B cell (primary cell): ENCODE measurements at regions not wholly inside any gene's neighbourhood (a gene's known extent, or its start where the extent isn't known, plus 50 kb on each side); places are given as distances from the start of the nearest gene placed in this dataset.
"Not testable (repeated sequence)": the region's sequence is repeated elsewhere in the genome, so short reads cannot be mapped to it uniquely, and the experiment has no call there.

Source experiments
- ATAC-seq: fragments of 200-7000 bp; cut with Tn5 transposase; one replicate; pipeline ENCODE4 v1.10.0; 2021; ENCODE audit warnings: low read depth, mild to moderate bottlenecking, moderate number of reproducible peaks, moderate library complexity
- CTCF ChIA-PET: fragments of 350-600 bp; sonication (Branson Sonifier 250); formaldehyde crosslinking; loops from one replicate; lab custom pipeline; 2021; ENCODE audit warnings: antibody characterized with exemption, inconsistent platforms; lab: Charles Lee
- POLR2A ChIA-PET: fragments of 350-600 bp; sonication (Branson Sonifier 250); formaldehyde crosslinking; loops from one replicate; lab custom pipeline; 2021; ENCODE audit warnings: antibody characterized with exemption; lab: Charles Lee
- DNase-seq: peaks from one replicate; pipeline ENCODE4 v3.0.0; 2013
- H2AFZ ChIP-seq: 2 replicates; pipeline ENCODE4 v1.6.1; 2012; ENCODE audit warnings: mild to moderate bottlenecking, low read depth, low read length; ENCODE audit not compliant: insufficient read depth, poor library complexity, severe bottlenecking
- H3K27ac ChIP-seq, 2 donors: 1 replicate in 1 of 2; 2 replicates in 1 of 2; pipeline ENCODE4 v1.5.1; 2012 to 2013; ENCODE audit warnings: low read length in 2 of 2, mild to moderate bottlenecking in 2 of 2, moderate library complexity in 1 of 2
- H3K27me3 ChIP-seq, 4 experiments: fragments of 200-600 bp in 1 of 4; sonication (generic) in 1 of 4; replicated peaks in 1 of 4; 1 replicate in 2 of 4; 2 replicates in 2 of 4; pipeline versions ENCODE4 v1.6.1 to v1.7.0; 2013 to 2016; ENCODE audit warnings: low read length in 3 of 4, mild to moderate bottlenecking in 2 of 4, mixed read lengths in 1 of 4, moderate library complexity in 1 of 4; ENCODE audit not compliant: insufficient read depth in 4 of 4, control insufficient read depth in 3 of 4; ENCODE audit errors: control extremely low read depth in 1 of 4
- H3K36me3 ChIP-seq, 2 experiments: replicated peaks in 1 of 2; 1 replicate in 1 of 2; 2 replicates in 1 of 2; pipeline versions ENCODE4 v1.6.1 to v1.7.1; 2013; ENCODE audit warnings: low read length in 1 of 2; ENCODE audit not compliant: insufficient read depth in 2 of 2, control insufficient read depth in 1 of 2; ENCODE audit errors: control extremely low read depth in 1 of 2, extremely low read depth in 1 of 2
- H3K4me1 ChIP-seq, 2 donors: fragments of 200-600 bp in 1 of 2; sonication (generic) in 1 of 2; 1 replicate in 1 of 2; 2 replicates in 1 of 2; pipeline versions ENCODE4 v1.5.1 to v1.6.1; 2013 to 2017; ENCODE audit warnings: low read length in 2 of 2; ENCODE audit not compliant: control insufficient read depth in 2 of 2, insufficient read depth in 2 of 2
- H3K4me2 ChIP-seq: replicated peaks from 2 replicates; pipeline ENCODE3; 2012; ENCODE audit warnings: mild to moderate bottlenecking, low read depth, low read length; ENCODE audit not compliant: poor library complexity, severe bottlenecking
- H3K4me3 ChIP-seq, 5 experiments: fragments of 200-600 bp in 1 of 5; sonication (generic) in 1 of 5; 1 replicate in 3 of 5; 2 replicates in 2 of 5; pipeline versions ENCODE4 v1.5.1 to v1.7.0; 2011 to 2016; ENCODE audit warnings: low read length in 4 of 5, mild to moderate bottlenecking in 4 of 5, low read depth in 2 of 5, control low read depth in 1 of 5, moderate library complexity in 1 of 5; ENCODE audit not compliant: insufficient read depth in 1 of 5; ENCODE audit errors: control extremely low read depth in 1 of 5, extremely low read depth in 1 of 5
- H3K79me2 ChIP-seq: fragments of 200-600 bp; sonication (generic); one replicate; pipeline ENCODE4 v1.6.0; 2016; ENCODE audit warnings: low read length; ENCODE audit not compliant: control insufficient read depth, insufficient read depth
- H3K9ac ChIP-seq: fragments of 200-600 bp; sonication (generic); 2 replicates; pipeline ENCODE4 v1.6.1; 2017; ENCODE audit warnings: mild to moderate bottlenecking, low read length, moderate library complexity
- H3K9me3 ChIP-seq, 3 donors: one replicate each; pipeline versions ENCODE4 v1.6.1 to v1.7.1; 2013; ENCODE audit warnings: low read length in 2 of 3; ENCODE audit not compliant: control insufficient read depth in 2 of 3, insufficient read depth in 1 of 3; ENCODE audit errors: control extremely low read depth in 1 of 3
- H4K20me1 ChIP-seq: 2 replicates; pipeline ENCODE4 v1.6.0; 2012; ENCODE audit warnings: mild to moderate bottlenecking, low read length; ENCODE audit not compliant: insufficient read depth, control insufficient read depth, poor library complexity, severe bottlenecking
- H3K27ac Mint-ChIP-seq: one replicate; pipeline ENCODE4 v1.8.0; 2021; ENCODE audit warnings: mixed read lengths
- H3K27me3 Mint-ChIP-seq: one replicate; pipeline ENCODE4 v1.8.0; 2021; ENCODE audit warnings: mixed read lengths
- H3K4me1 Mint-ChIP-seq: one replicate; pipeline ENCODE4 v1.8.0; 2021; ENCODE audit warnings: mixed read lengths
- H3K4me3 Mint-ChIP-seq: one replicate; pipeline ENCODE4 v1.8.0; 2021; ENCODE audit warnings: mixed read lengths
- H3K9me3 Mint-ChIP-seq: one replicate; pipeline ENCODE4 v1.8.0; 2022; ENCODE audit warnings: mixed read lengths; ENCODE audit not compliant: insufficient read depth
- WGBS: methylation state at CpG from one replicate; pipeline ENCODE4 v1.1.5; 2013; ENCODE audit warnings: missing lambda C conversion rate; ENCODE audit not compliant: insufficient coverage; 5-methylcytosine and 5-hydroxymethylcytosine counted together
- intact Hi-C: fragments of 100-400 bp; cut with micrococcal nuclease; formaldehyde crosslinking; loops from one replicate; pipeline ENCODE4 v1.10.0; 2022

DNA sequence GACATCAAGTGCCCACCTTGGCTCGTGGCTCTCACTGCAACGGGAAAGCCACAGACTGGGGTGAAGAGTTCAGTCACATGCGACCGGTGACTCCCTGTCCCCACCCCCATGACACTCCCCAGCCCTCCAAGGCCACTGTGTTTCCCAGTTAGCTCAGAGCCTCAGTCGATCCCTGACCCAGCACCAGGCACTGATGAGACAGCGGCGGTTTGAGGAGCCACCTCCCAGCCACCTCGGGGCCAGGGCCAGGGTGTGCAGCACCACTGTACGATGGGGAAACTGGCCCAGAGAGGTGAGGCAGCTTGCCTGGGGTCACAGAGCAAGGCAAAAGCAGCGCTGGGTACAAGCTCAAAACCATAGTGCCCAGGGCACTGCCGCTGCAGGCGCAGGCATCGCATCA, 266.0 kb downstream of the OR4F29 start:
- H2AFZ ChIP-seq, H3K79me2 ChIP-seq, H3K4me3 ChIP-seq, H3K27me3 ChIP-seq, H3K4me1 ChIP-seq, H3K27ac ChIP-seq, POLR2A ChIA-PET, intact Hi-C loops, H3K27ac Mint-ChIP-seq, DNase-seq, H3K27me3 Mint-ChIP-seq, H3K36me3 ChIP-seq, H3K4me3 Mint-ChIP-seq, H4K20me1 ChIP-seq, H3K9me3 Mint-ChIP-seq, H3K4me1 Mint-ChIP-seq, H3K9me3 ChIP-seq, H3K4me2 ChIP-seq, ATAC-seq, CTCF ChIA-PET, H3K9ac ChIP-seq: not testable (repeated sequence)
- WGBS: no CpG with 5 or more reads among the region's 13 CpGs

DNA sequence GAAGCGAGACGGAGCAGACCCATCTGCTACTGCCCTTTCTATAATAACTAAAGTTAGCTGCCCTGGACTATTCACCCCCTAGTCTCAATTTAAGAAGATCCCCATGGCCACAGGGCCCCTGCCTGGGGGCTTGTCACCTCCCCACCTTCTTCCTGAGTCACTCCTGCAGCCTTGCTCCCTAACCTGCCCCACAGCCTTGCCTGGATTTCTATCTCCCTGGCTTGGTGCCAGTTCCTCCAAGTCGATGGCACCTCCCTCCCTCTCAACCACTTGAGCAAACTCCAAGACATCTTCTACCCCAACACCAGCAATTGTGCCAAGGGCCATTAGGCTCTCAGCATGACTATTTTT, 267.2 kb downstream of the OR4F29 start:
- DNase-seq, H3K9ac ChIP-seq, H3K27me3 ChIP-seq, H3K4me3 ChIP-seq, ATAC-seq, H3K9me3 ChIP-seq, H3K4me3 Mint-ChIP-seq, H3K27me3 Mint-ChIP-seq, H3K9me3 Mint-ChIP-seq, H4K20me1 ChIP-seq, H2AFZ ChIP-seq, CTCF ChIA-PET, H3K4me1 Mint-ChIP-seq, H3K27ac ChIP-seq, POLR2A ChIA-PET, H3K79me2 ChIP-seq, intact Hi-C loops, H3K4me1 ChIP-seq, H3K27ac Mint-ChIP-seq, H3K36me3 ChIP-seq, H3K4me2 ChIP-seq: not testable (repeated sequence)
- no CpG with 5 or more reads among the region's 3 CpGs for WGBS

DNA sequence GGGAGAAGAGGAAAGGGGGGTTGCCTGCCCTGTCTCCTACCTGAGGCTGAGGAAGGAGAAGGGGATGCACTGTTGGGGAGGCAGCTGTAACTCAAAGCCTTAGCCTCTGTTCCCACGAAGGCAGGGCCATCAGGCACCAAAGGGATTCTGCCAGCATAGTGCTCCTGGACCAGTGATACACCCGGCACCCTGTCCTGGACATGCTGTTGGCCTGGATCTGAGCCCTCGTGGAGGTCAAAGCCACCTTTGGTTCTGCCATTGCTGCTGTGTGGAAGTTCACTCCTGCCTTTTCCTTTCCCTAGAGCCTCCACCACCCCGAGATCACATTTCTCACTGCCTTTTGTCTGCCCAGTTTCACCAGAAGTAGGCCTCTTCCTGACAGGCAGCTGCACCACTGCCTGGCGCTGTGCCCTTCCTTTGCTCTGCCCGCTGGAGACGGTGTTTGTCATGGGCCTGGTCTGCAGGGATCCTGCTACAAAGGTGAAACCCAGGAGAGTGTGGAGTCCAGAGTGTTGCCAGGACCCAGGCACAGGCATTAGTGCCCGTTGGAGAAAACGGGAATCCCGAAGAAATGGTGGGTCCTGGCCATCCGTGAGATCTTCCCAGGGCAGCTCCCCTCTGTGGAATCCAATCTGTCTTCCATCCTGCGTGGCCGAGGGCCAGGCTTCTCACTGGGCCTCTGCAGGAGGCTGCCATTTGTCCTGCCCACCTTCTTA, 267.7 kb downstream of the OR4F29 start:
- H3K4me2 ChIP-seq, ATAC-seq, H2AFZ ChIP-seq, H3K36me3 ChIP-seq, POLR2A ChIA-PET, H3K27me3 Mint-ChIP-seq, H3K27me3 ChIP-seq, H3K9ac ChIP-seq, H3K9me3 ChIP-seq, intact Hi-C loops, H3K4me1 Mint-ChIP-seq, H3K27ac ChIP-seq, DNase-seq, H3K4me3 Mint-ChIP-seq, H3K9me3 Mint-ChIP-seq, H4K20me1 ChIP-seq, CTCF ChIA-PET, H3K4me1 ChIP-seq, H3K79me2 ChIP-seq, H3K4me3 ChIP-seq, H3K27ac Mint-ChIP-seq: not testable (repeated sequence)
- 100% methylated on average over 1 of the region's 13 CpGs for WGBS

DNA sequence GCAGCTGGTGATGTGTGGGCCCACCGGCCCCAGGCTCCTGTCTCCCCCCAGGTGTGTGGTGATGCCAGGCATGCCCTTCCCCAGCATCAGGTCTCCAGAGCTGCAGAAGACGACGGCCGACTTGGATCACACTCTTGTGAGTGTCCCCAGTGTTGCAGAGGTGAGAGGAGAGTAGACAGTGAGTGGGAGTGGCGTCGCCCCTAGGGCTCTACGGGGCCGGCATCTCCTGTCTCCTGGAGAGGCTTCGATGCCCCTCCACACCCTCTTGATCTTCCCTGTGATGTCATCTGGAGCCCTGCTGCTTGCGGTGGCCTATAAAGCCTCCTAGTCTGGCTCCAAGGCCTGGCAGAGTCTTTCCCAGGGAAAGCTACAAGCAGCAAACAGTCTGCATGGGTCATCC, 268.4 kb downstream of the OR4F29 start:
- ATAC-seq, H3K27ac ChIP-seq, H3K36me3 ChIP-seq, H3K27ac Mint-ChIP-seq, H3K4me1 Mint-ChIP-seq, H3K27me3 ChIP-seq, H3K9me3 ChIP-seq, H3K4me3 Mint-ChIP-seq, H3K79me2 ChIP-seq, H3K4me2 ChIP-seq, H3K4me3 ChIP-seq, intact Hi-C loops, H3K27me3 Mint-ChIP-seq, H3K9me3 Mint-ChIP-seq, POLR2A ChIA-PET, DNase-seq, H3K4me1 ChIP-seq, H3K9ac ChIP-seq, CTCF ChIA-PET, H4K20me1 ChIP-seq, H2AFZ ChIP-seq: not testable (repeated sequence)
- no CpG with 5 or more reads among the region's 10 CpGs for WGBS
